SK-N-MC (cell line): ENCODE measurements at regions not wholly inside any gene's neighbourhood (a gene's known extent, or its start where the extent isn't known, plus 50 kb on each side); places are given as distances from the start of the nearest gene placed in this dataset.

Experiments
- DNase-seq: peaks from one replicate; pipeline ENCODE4 v3.0.0-alpha.2; 2011; ENCODE audit warnings: low read depth, low spot score
- H3K27ac ChIP-seq: fragments of 200-600 bp; sonication (generic); 2 replicates; pipeline ENCODE4 v1.5.1; 2016; ENCODE audit warnings: mixed run types
- H3K36me3 ChIP-seq: fragments of 200-600 bp; sonication (generic); 2 replicates; pipeline ENCODE4 v1.6.1; 2017; ENCODE audit warnings: antibody characterized with exemption, low read length, mixed read lengths; ENCODE audit not compliant: insufficient read depth
- H3K4me3 ChIP-seq: fragments of 200-600 bp; sonication (generic); 2 replicates; pipeline ENCODE4 v1.5.1; 2016
- H3K9ac ChIP-seq: fragments of 200-600 bp; sonication (generic); 2 replicates; pipeline ENCODE4 v1.8.0; 2017; ENCODE audit warnings: mixed run types, mixed read lengths; ENCODE audit not compliant: insufficient read length
- H3K9me3 ChIP-seq: fragments of 200-600 bp; sonication (generic); 2 replicates; pipeline ENCODE4 v1.6.1; 2017; ENCODE audit warnings: low read depth, mild to moderate bottlenecking, antibody characterized with exemption, low read length, moderate library complexity, mixed read lengths
- EZH2 ChIP-seq: fragments of 200-600 bp; sonication (generic); IDR thresholded peaks from one replicate; pipeline ENCODE4 v1.6.1; 2017; ENCODE audit warnings: antibody characterized with exemption
- FOXP2 ChIP-seq: optimal IDR thresholded peaks from 2 replicates; pipeline ENCODE3; 2011; ENCODE audit warnings: mild to moderate bottlenecking, moderate library complexity; ENCODE audit not compliant: insufficient read depth; ENCODE audit errors: extremely low read length, control extremely low read depth
- POLR2AphosphoS5 ChIP-seq: IDR thresholded peaks from 2 replicates; pipeline ENCODE4 v1.6.1; 2012; ENCODE audit warnings: mild to moderate bottlenecking, low read depth, low read length, borderline replicate concordance

DNA sequence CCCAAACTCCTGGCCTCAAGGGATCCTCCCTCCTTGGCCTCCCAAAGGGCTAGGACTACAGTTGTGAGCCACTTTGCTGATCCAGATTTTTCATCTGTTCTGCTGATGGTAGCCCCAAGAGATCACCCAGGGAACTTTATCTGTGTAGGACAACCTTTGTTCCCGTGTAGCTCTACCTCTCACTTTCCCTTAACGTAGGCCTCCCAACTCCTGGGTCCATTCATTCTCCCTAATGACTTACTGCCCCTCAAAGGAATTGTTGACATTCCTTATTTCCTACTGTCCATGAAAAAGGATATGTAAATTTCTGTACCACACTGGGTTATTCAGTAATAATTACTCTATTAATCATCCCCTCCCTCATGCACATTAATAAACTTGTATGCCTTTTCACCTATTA, 51.0 kb upstream of the PHF24 start:
- no peak for DNase-seq
- TF ChIP-seq POLR2AphosphoS5 (no peak), EZH2 (no peak), FOXP2 (no peak)
- Histone ChIP-seq H3K9me3 (no peaks in the 10 kb centered on the region), H3K27ac (no peak overlapping the region), H3K9ac (no peak overlapping the region), H3K36me3 (no peaks in the 10 kb centered on the region), H3K4me3 (no peak overlapping the region)

DNA sequence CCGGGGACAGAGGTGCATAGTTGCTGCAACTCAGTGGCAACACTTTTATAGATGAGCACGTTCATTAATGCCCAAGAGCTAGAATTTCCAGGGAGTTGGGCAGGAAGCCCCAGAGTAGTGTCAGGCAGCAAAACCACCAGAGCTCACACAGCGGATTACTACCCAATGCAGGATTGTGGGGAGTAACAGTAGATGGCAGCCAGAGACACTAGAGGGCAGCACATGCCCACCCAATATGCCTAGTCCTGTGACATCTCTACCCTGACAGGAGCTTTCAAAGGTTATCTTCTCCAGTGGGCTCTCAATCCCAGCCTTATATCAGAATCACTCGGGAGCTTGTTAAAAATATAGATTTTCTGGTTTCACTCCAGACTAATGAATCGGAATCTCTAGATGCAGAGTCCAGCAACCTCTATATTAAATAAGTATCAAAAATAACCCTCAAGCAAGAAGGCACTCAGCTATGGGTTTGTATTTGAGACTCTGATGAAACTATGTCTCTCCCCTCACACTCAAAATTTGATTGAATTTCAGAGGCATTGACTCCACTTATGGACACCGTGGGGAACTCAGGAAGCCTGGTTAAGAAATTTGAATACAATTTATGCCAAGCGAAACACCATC, 58.4 kb upstream of the PHF24 start:
- Histone ChIP-seq H3K36me3 (no peaks in the 10 kb centered on the region), H3K9me3 (no peaks in the 10 kb centered on the region), H3K27ac (no peak overlapping the region), H3K9ac (no peak overlapping the region), H3K4me3 (no peak overlapping the region)
- DNase-seq = peak; percentile 32
- no peak for TF ChIP-seq EZH2
- TF ChIP-seq POLR2AphosphoS5 = no peak
- no peak for TF ChIP-seq FOXP2

- DNase-seq = no peak
- TF ChIP-seq EZH2 (no peak), FOXP2 (no peak), POLR2AphosphoS5 (no peak)
Measured at GRCh38 chr9:34898846-34899245, 59.2 kb upstream of the PHF24 start.

GRCh38 chr9:34896112-34896511, 62.0 kb upstream of the PHF24 start:
- H3K9me3 ChIP-seq = no peaks in the 10 kb centered on the region
- no peak for DNase-seq
- TF ChIP-seq EZH2 (no peak), FOXP2 (no peak), POLR2AphosphoS5 (no peak)
- H3K36me3 ChIP-seq = no peaks in the 10 kb centered on the region
- no peak overlapping the region for H3K4me3 ChIP-seq
- H3K27ac ChIP-seq = no peak overlapping the region
- no peak overlapping the region for H3K9ac ChIP-seq

More at GRCh38 chr9:34898846-34899245, 59.2 kb upstream of the PHF24 start:
- Histone ChIP-seq H3K9me3 (no peaks in the 10 kb centered on the region), H3K9ac (no peak overlapping the region), H3K27ac (no peak overlapping the region), H3K4me3 (no peak overlapping the region), H3K36me3 (no peaks in the 10 kb centered on the region)

- Histone ChIP-seq H3K9ac (no peak overlapping the region), H3K27ac (no peak overlapping the region), H3K4me3 (no peak overlapping the region), H3K36me3 (no peaks in the 10 kb centered on the region), H3K9me3 (no peaks in the 10 kb centered on the region)
- no peak for TF ChIP-seq POLR2AphosphoS5
- no peak for TF ChIP-seq FOXP2
- TF ChIP-seq EZH2 = no peak
- DNase-seq = no peak
Measured at GRCh38 chr9:34892886-34893285, 65.2 kb upstream of the PHF24 start.

DNA sequence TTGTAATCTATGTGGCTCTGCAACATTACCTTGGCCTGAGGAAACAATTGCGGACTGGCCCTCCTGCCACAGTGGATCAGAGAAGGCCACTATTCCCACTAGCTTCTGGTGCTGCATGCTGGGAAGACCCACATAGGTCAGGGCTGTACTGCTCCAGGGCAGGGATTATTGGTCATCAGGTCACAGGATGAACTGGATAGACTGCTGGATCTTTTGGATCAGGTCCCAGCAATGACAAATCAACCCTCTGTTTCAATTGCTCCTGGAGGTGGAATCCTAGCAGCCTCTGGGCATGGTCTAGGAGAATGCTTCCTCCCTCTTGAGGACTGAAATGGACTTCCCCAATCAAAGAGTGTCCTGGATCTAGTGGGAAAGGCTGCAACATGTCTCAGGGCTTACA, 66.7 kb upstream of the PHF24 start:
- DNase-seq = no peak
- TF ChIP-seq POLR2AphosphoS5 (no peak), FOXP2 (no peak), EZH2 (no peak)
- H3K9me3 ChIP-seq = no peaks in the 10 kb centered on the region
- H3K27ac ChIP-seq = no peak overlapping the region
- no peak overlapping the region for H3K4me3 ChIP-seq
- H3K36me3 ChIP-seq = no peaks in the 10 kb centered on the region
- no peak overlapping the region for H3K9ac ChIP-seq

GRCh38 chr9:34887841-34888240, 70.2 kb upstream of the PHF24 start:
- H3K9ac ChIP-seq = no peak overlapping the region
- TF ChIP-seq EZH2 = no peak
- TF ChIP-seq POLR2AphosphoS5 = no peak
- no peak for TF ChIP-seq FOXP2
- no peak overlapping the region for H3K4me3 ChIP-seq
- no peak for DNase-seq
- H3K27ac ChIP-seq = no peak overlapping the region
- H3K36me3 ChIP-seq = no peaks in the 10 kb centered on the region
- H3K9me3 ChIP-seq = no peaks in the 10 kb centered on the region

GRCh38 chr9:34884747-34885189, 73.3 kb upstream of the PHF24 start:
- no peak for DNase-seq
- Histone ChIP-seq H3K9me3 (no peaks in the 10 kb centered on the region), H3K36me3 (no peaks in the 10 kb centered on the region), H3K4me3 (no peak overlapping the region), H3K27ac (no peak overlapping the region), H3K9ac (no peak overlapping the region)
- TF ChIP-seq EZH2 (no peak), FOXP2 (no peak), POLR2AphosphoS5 (no peak)

GRCh38 chr9:34876096-34876495, 82.0 kb upstream of the PHF24 start:
- TF ChIP-seq POLR2AphosphoS5 (no peak), FOXP2 (no peak), EZH2 (no peak)
- Histone ChIP-seq H3K9ac (no peak overlapping the region), H3K36me3 (no peaks in the 10 kb centered on the region), H3K4me3 (no peak overlapping the region), H3K27ac (no peak overlapping the region), H3K9me3 (no peaks in the 10 kb centered on the region)
- DNase-seq = no peak
